H1 (cell line): ENCODE measurements at regions not wholly inside any gene's neighbourhood (a gene's known extent, or its start where the extent isn't known, plus 50 kb on each side); places are given as distances from the start of the nearest gene placed in this dataset.

ENCODE experiments used
- CTCF ChIA-PET: fragments of 300-600 bp; sonication (Branson Sonifier 250); formaldehyde crosslinking; loops from one replicate; lab custom pipeline; 2021; ENCODE audit not compliant: partially characterized antibody; lab: Charles Lee
- POLR2A ChIA-PET: fragments of 300-600 bp; sonication (Branson Sonifier 250); formaldehyde crosslinking; loops from one replicate; lab custom pipeline; 2021; ENCODE audit warnings: inconsistent platforms; ENCODE audit not compliant: partially characterized antibody; lab: Charles Lee
- DNase-seq, 2 experiments: peaks; one replicate each; pipeline versions ENCODE4 v3.0.0 to v3.0.0-alpha.2; 2010 to 2022; ENCODE audit warnings: low spot score in 2 of 2, low read depth in 1 of 2, mixed read lengths in 1 of 2
- FAIRE-seq: peaks from 2 replicates; lab custom pipeline; 2011; peaks lifted over from hg19 to GRCh38; lab: Jason Lieb, UNC
- H2AFZ ChIP-seq: 2 replicates; pipeline ENCODE4 v1.8.1; 2012; ENCODE audit warnings: low read length, inconsistent platforms
- H2AK5ac ChIP-seq: 2 replicates; pipeline ENCODE4 v1.6.1; 2013; ENCODE audit warnings: low read depth, low read length
- H2BK120ac ChIP-seq: replicated peaks from 2 replicates; pipeline ENCODE3; 2013; ENCODE audit warnings: low read depth, low read length, inconsistent platforms
- H2BK12ac ChIP-seq: 2 replicates; pipeline ENCODE4 v1.6.1; 2013; ENCODE audit warnings: low read depth, low read length
- H2BK15ac ChIP-seq: 2 replicates; pipeline ENCODE4 v1.6.1; 2013; ENCODE audit warnings: low read length
- H2BK20ac ChIP-seq: 2 replicates; pipeline ENCODE4 v1.6.1; 2013; ENCODE audit warnings: low read length
- H2BK5ac ChIP-seq: 2 replicates; pipeline ENCODE4 v1.6.1; 2013; ENCODE audit warnings: low read depth, low read length
- H3K14ac ChIP-seq: 2 replicates; pipeline ENCODE4 v1.6.1; 2013; ENCODE audit warnings: inconsistent platforms; ENCODE audit not compliant: insufficient read length
- H3K18ac ChIP-seq: 2 replicates; pipeline ENCODE4 v1.6.1; 2013; ENCODE audit warnings: low read length; ENCODE audit errors: extremely low read depth
- H3K23ac ChIP-seq: 2 replicates; pipeline ENCODE4 v1.6.1; 2013; ENCODE audit warnings: inconsistent platforms; ENCODE audit not compliant: insufficient read length
- H3K23me2 ChIP-seq: 2 replicates; pipeline ENCODE4 v1.6.1; 2013; ENCODE audit warnings: low read depth, low read length
- H3K27ac ChIP-seq: 2 replicates; pipeline ENCODE4 v1.6.1; 2011; ENCODE audit warnings: low read depth, low read length, inconsistent platforms
- H3K27me3 ChIP-seq, 4 experiments: replicated peaks in 1 of 4; 1 replicate in 1 of 4; 2 replicates in 3 of 4; pipeline versions ENCODE4 v1.6.1 to v1.8.1; 2011 to 2013; ENCODE audit warnings: low read length in 3 of 4, mild to moderate bottlenecking in 3 of 4, inconsistent platforms in 2 of 4, mixed read lengths in 2 of 4, moderate library complexity in 1 of 4; ENCODE audit not compliant: control insufficient read depth in 3 of 4, insufficient read depth in 3 of 4; ENCODE audit errors: extremely low read depth in 1 of 4
- H3K36me3 ChIP-seq, 4 experiments: 2 replicates each; pipeline versions ENCODE4 v1.6.1 to v1.8.1; 2011 to 2013; ENCODE audit warnings: mild to moderate bottlenecking in 4 of 4, low read length in 3 of 4, moderate library complexity in 2 of 4, control low read depth in 1 of 4, inconsistent platforms in 1 of 4; ENCODE audit not compliant: insufficient read depth in 4 of 4, control insufficient read depth in 2 of 4
- H3K4ac ChIP-seq: replicated peaks from 2 replicates; pipeline ENCODE3; 2013; ENCODE audit warnings: low read length, low read depth, mixed read lengths, inconsistent platforms; ENCODE audit not compliant: insufficient read length
- H3K4me1 ChIP-seq, 4 experiments: replicated peaks in 1 of 4; 1 replicate in 1 of 4; 2 replicates in 3 of 4; pipeline versions ENCODE4 v1.6.1 to v1.8.1; 2011 to 2013; ENCODE audit warnings: low read length in 3 of 4, inconsistent platforms in 2 of 4, mixed read lengths in 1 of 4; ENCODE audit not compliant: insufficient read depth in 4 of 4, control insufficient read depth in 3 of 4
- H3K4me2 ChIP-seq, 2 experiments: 2 replicates each; pipeline versions ENCODE4 v1.6.1 to v1.8.1; 2011 to 2013; ENCODE audit warnings: low read depth in 2 of 2, low read length in 2 of 2, control low read depth in 1 of 2, inconsistent platforms in 1 of 2, mild to moderate bottlenecking in 1 of 2; ENCODE audit not compliant: insufficient read depth in 1 of 2
- H3K4me3 ChIP-seq, 4 experiments: fragments of 200-600, 300-600 bp in 1 of 4; sonication (generic), shearing (Covaris generic), sonication (Bioruptor Twin) in 1 of 4; 2 replicates each; pipeline versions ENCODE4 v1.5.1 to v1.8.1; 2011 to 2016; ENCODE audit warnings: low read length in 4 of 4, low read depth in 3 of 4, control low read depth in 2 of 4, inconsistent platforms in 2 of 4, mild to moderate bottlenecking in 2 of 4, mixed read lengths in 1 of 4, moderate library complexity in 1 of 4; ENCODE audit not compliant: insufficient read depth in 2 of 4; ENCODE audit errors: extremely low read depth in 1 of 4
- H3K56ac ChIP-seq: replicated peaks from 2 replicates; pipeline ENCODE3; 2013; ENCODE audit warnings: low read depth, mild to moderate bottlenecking, mixed read lengths, low read length, inconsistent platforms; ENCODE audit not compliant: insufficient read length
- H3K79me1 ChIP-seq: 2 replicates; pipeline ENCODE4 v1.6.1; 2013; ENCODE audit warnings: low read depth, low read length, control low read depth
- H3K79me2 ChIP-seq, 2 experiments: 2 replicates each; pipeline versions ENCODE4 v1.6.1 to v1.8.1; 2012 to 2013; ENCODE audit warnings: low read length in 2 of 2, mild to moderate bottlenecking in 2 of 2, inconsistent platforms in 1 of 2; ENCODE audit not compliant: insufficient read depth in 2 of 2, control insufficient read depth in 1 of 2
- H3K9ac ChIP-seq, 4 experiments: replicated peaks in 1 of 4; 1 replicate in 1 of 4; 2 replicates in 3 of 4; pipeline versions ENCODE4 v1.6.1 to v1.8.1; 2011 to 2013; ENCODE audit warnings: low read depth in 3 of 4, low read length in 3 of 4, control low read depth in 2 of 4, mild to moderate bottlenecking in 2 of 4, moderate library complexity in 2 of 4, inconsistent platforms in 1 of 4; ENCODE audit errors: extremely low read depth in 1 of 4
- H3K9me3 ChIP-seq, 2 experiments: 2 replicates each; pipeline versions ENCODE4 v1.6.1 to v1.8.1; 2012 to 2013; ENCODE audit warnings: mild to moderate bottlenecking in 2 of 2, moderate library complexity in 2 of 2, control low read depth in 1 of 2, inconsistent platforms in 1 of 2, low read depth in 1 of 2, low read length in 1 of 2, mixed read lengths in 1 of 2; ENCODE audit not compliant: insufficient read depth in 2 of 2
- H4K20me1 ChIP-seq, 2 experiments: replicated peaks in 1 of 2; 2 replicates each; pipeline versions ENCODE3 to v1.8.1; 2011 to 2013; ENCODE audit warnings: inconsistent platforms in 2 of 2, low read length in 2 of 2, mild to moderate bottlenecking in 1 of 2; ENCODE audit not compliant: insufficient read depth in 2 of 2, control insufficient read depth in 1 of 2
- H4K5ac ChIP-seq: 2 replicates; pipeline ENCODE4 v1.6.1; 2013; ENCODE audit warnings: low read length, low read depth, mixed read lengths, inconsistent platforms; ENCODE audit not compliant: insufficient read length
- H4K8ac ChIP-seq: 2 replicates; pipeline ENCODE4 v1.8.0; 2013; ENCODE audit warnings: mild to moderate bottlenecking, moderate library complexity, low read length, inconsistent platforms; ENCODE audit not compliant: insufficient read depth; ENCODE audit errors: extremely low read depth
- H4K91ac ChIP-seq: replicated peaks from 2 replicates; pipeline ENCODE3; 2013; ENCODE audit warnings: low read length, mixed read lengths, inconsistent platforms; ENCODE audit not compliant: insufficient read length
- KDM5A ChIP-seq: fragments of 200-600 bp; IDR thresholded peaks from 2 replicates; pipeline ENCODE4 v1.7.1; 2012; ENCODE audit warnings: mild to moderate bottlenecking, low read length, inconsistent platforms, mixed read lengths
- MAFK ChIP-seq: IDR thresholded peaks from 2 replicates; pipeline ENCODE4 v1.6.1; 2012; ENCODE audit warnings: low read depth, mild to moderate bottlenecking, improper control_type of control experiment, low read length
- SAP30 ChIP-seq: fragments of 300-600 bp; sonication (generic); IDR thresholded peaks from 2 replicates; pipeline ENCODE4 v1.7.1; 2012; ENCODE audit warnings: low read length, moderate library complexity, mild to moderate bottlenecking, inconsistent platforms; ENCODE audit not compliant: insufficient read depth, insufficient replicate concordance
- SP1 ChIP-seq: IDR thresholded peaks from 2 replicates; pipeline ENCODE4 v1.6.1; 2011; ENCODE audit warnings: low read depth, low read length
- WGBS, 2 experiments: shearing (Covaris generic) in 1 of 2; methylation state at CpG; one replicate each; pipeline versions ENCODE4 v1.1.6 to v1.1.7; 2013 to 2015; ENCODE audit warnings: low lambda C conversion rate in 2 of 2, mixed read lengths in 2 of 2, inconsistent platforms in 1 of 2, low coverage in 1 of 2, missing lambda C conversion rate in 1 of 2; ENCODE audit not compliant: insufficient replicate concordance in 2 of 2, insufficient coverage in 1 of 2, insufficient read length in 1 of 2; ENCODE audit errors: extremely low coverage in 1 of 2, missing lambda C conversion rate in 1 of 2; 5-methylcytosine and 5-hydroxymethylcytosine counted together

GRCh38 chr2:138210487-138210886 lies 246.2 kb downstream of the HNMT start:
- H3K18ac ChIP-seq = no peak overlapping the region
- H2AFZ ChIP-seq = no peak overlapping the region
- H3K27me3 ChIP-seq = peaks cover 0 to 2% (median 0%) of the 10 kb centered on the region in 4 experiments; a peak in 1 of 7 replicates
- H3K23me2 ChIP-seq = no peaks in the 10 kb centered on the region
- DNase-seq (no peak), FAIRE-seq (no peak)
- H4K5ac ChIP-seq = no peak overlapping the region
- no peaks in the 10 kb centered on the region for H3K9me3 ChIP-seq
- H2AK5ac ChIP-seq = no peak overlapping the region
- H3K56ac ChIP-seq = no peak overlapping the region
- H4K8ac ChIP-seq = no peak overlapping the region
- H2BK20ac ChIP-seq = no peak overlapping the region
- no peaks in the 10 kb centered on the region for H4K20me1 ChIP-seq
- H3K23ac ChIP-seq = no peak overlapping the region
- H2BK12ac ChIP-seq = 0 out of 2 replicates have a peak overlapping the region, but pooled peaks have one; percentile 10
- no peak overlapping the region for H2BK120ac ChIP-seq
- H3K79me1 ChIP-seq = no peaks in the 10 kb centered on the region; the same call in 1 of the 2 replicates
- no peak overlapping the region for H3K14ac ChIP-seq
- CTCF ChIA-PET = no interaction called here
- no peak overlapping the region for H3K4me3 ChIP-seq
- no peak overlapping the region for H2BK5ac ChIP-seq
- H4K91ac ChIP-seq = no peak overlapping the region
- H2BK15ac ChIP-seq = no peak overlapping the region
- H3K36me3 ChIP-seq = no peaks in the 10 kb centered on the region
- no peak overlapping the region for H3K4ac ChIP-seq
- no peak overlapping the region for H3K27ac ChIP-seq
- no peak overlapping the region for H3K4me2 ChIP-seq
- TF ChIP-seq KDM5A (no peak), SAP30 (no peak), MAFK (no peak), SP1 (no peak)
- TF ChIP-seq, all 59 proteins: peak for 0
- no peaks in the 10 kb centered on the region for H3K79me2 ChIP-seq
- no peaks in the 10 kb centered on the region for H3K4me1 ChIP-seq
- POLR2A ChIA-PET = no interaction called here
- no peak overlapping the region for H3K9ac ChIP-seq
- WGBS, 2 experiments = 88% methylated on average over 2 of the region's 2 CpGs; no CpG with 5 or more reads in 1 of the 2 experiments
